ENCODE measurements at regions not wholly inside any gene's neighbourhood (a gene's known extent, or its start where the extent isn't known, plus 50 kb on each side); places are given as distances from the start of the nearest gene placed in this dataset.
"Not testable (repeated sequence)": the region's sequence is repeated elsewhere in the genome, so short reads cannot be mapped to it uniquely, and the experiment has no call there.

GRCh38 chr10:4902571-4903011, 60.6 kb upstream of the AKR1C1 start:
- CTCF ChIA-PET, result no interaction called here
- peak overlapping the region; percentile 62 for H3K27ac Mint-ChIP-seq
- POLR2A ChIA-PET, result no interaction called here
- H3K4me3 Mint-ChIP-seq, result no peak overlapping the region
- H3K4me1 Mint-ChIP-seq, result peaks cover 11% of the 10 kb centered on the region
- peaks cover 7% of the 10 kb centered on the region for H3K27me3 Mint-ChIP-seq
- DNase-seq, result no peak
- peaks cover 1% of the 10 kb centered on the region for H3K36me3 Mint-ChIP-seq (ENCODE audit: low read depth)
- H3K9me3 Mint-ChIP-seq, result no peaks in the 10 kb centered on the region

- POLR2A ChIA-PET; H3K36me3 Mint-ChIP-seq (ENCODE audit: low read depth); DNase-seq; H3K4me3 Mint-ChIP-seq; H3K27me3 Mint-ChIP-seq; H3K9me3 Mint-ChIP-seq; CTCF ChIA-PET: not testable (repeated sequence)
- peaks cover 11% of the 10 kb centered on the region for H3K4me1 Mint-ChIP-seq
- peak overlapping the region; percentile 62 for H3K27ac Mint-ChIP-seq
Measured at GRCh38 chr10:4903126-4903525, 60.1 kb upstream of the AKR1C1 start.

- H3K27ac Mint-ChIP-seq; H3K36me3 Mint-ChIP-seq (ENCODE audit: low read depth); POLR2A ChIA-PET; CTCF ChIA-PET; H3K4me3 Mint-ChIP-seq; DNase-seq; H3K9me3 Mint-ChIP-seq; H3K27me3 Mint-ChIP-seq: not testable (repeated sequence)
- H3K4me1 Mint-ChIP-seq, result peaks cover 11% of the 10 kb centered on the region
Measured at GRCh38 chr10:4903675-4904074, 59.5 kb upstream of the AKR1C1 start.

- peaks cover 7% of the 10 kb centered on the region for H3K27me3 Mint-ChIP-seq
- H3K36me3 Mint-ChIP-seq (ENCODE audit: low read depth), result peaks cover 7% of the 10 kb centered on the region
- ChIA-PET CTCF (interaction anchor here (0.5 kb wide), 1 partner anchor 55 kb away, joined by 3 read pairs; no protein-coding TSS in a partner anchor), POLR2A (no interaction called here)
- H3K4me3 Mint-ChIP-seq, result no peak overlapping the region
- peaks cover 4% of the 10 kb centered on the region for H3K9me3 Mint-ChIP-seq
- no peaks in the 10 kb centered on the region for H3K4me1 Mint-ChIP-seq
- no peak overlapping the region for H3K27ac Mint-ChIP-seq
- DNase-seq, result no peak
Measured at GRCh38 chr10:4909118-4909517, 54.1 kb upstream of the AKR1C1 start.
